ENCODE measurements at regions not wholly inside any gene's neighbourhood (a gene's known extent, or its start where the extent isn't known, plus 50 kb on each side); places are given as distances from the start of the nearest gene placed in this dataset.
"Not testable (repeated sequence)": the region's sequence is repeated elsewhere in the genome, so short reads cannot be mapped to it uniquely, and the experiment has no call there.

DNA sequence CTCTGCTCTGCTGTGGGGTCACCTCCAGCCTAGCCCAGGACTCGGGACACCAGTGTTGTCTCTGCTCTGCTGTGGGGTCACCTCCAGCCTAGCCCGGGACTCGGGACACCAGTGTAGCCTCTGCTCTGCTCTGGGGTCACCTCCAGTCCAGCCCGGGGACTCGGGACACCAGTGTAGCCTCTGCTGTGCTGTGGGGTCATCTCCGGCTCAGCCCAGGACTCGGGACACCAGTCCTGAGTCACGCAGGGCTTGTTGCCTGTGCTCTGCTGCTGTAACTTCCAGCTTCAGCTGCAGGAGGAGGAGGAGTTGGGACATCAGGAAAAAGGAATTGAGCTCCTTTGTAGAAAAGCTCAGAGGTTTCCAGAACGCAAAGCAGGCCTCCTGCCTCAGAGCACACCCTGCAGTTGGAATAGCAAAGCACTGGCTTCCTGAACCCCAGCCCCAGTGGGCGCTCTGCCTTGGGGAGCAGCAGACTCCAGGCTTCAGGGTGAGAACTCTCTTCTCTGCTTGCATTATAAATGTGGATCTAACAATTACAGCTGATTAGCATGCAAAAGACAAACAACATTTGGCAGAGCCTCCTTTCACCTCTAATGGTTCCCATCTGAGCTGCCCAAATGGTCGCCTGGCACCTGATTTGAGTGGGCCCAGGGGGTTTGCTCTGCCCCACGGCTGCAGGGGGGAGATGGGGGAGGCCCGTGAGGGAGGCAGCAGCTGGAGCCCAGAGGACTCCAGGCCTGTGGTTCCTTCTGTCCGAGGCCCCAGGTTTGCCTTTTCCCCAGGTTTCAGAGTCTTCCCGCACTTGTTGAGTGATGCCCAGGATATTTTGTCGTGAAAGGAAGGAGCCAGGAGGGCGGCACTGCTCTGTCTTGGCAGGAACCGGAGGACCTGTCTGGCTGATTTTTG, 323.7 kb downstream of the ADGRD1 start:
- TF ChIP-seq, protein P1, sequence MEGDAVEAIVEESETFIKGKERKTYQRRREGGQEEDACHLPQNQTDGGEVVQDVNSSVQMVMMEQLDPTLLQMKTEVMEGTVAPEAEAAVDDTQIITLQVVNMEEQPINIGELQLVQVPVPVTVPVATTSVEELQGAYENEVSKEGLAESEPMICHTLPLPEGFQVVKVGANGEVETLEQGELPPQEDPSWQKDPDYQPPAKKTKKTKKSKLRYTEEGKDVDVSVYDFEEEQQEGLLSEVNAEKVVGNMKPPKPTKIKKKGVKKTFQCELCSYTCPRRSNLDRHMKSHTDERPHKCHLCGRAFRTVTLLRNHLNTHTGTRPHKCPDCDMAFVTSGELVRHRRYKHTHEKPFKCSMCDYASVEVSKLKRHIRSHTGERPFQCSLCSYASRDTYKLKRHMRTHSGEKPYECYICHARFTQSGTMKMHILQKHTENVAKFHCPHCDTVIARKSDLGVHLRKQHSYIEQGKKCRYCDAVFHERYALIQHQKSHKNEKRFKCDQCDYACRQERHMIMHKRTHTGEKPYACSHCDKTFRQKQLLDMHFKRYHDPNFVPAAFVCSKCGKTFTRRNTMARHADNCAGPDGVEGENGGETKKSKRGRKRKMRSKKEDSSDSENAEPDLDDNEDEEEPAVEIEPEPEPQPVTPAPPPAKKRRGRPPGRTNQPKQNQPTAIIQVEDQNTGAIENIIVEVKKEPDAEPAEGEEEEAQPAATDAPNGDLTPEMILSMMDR (IDR thresholded peaks at IDR 0.05; ENCODE audit: poor library complexity, severe bottlenecking), result not testable (repeated sequence)
- TF ChIP-seq RAD21 (conservative IDR thresholded peaks at IDR 0.05); EZH2 (IDR thresholded peaks at IDR 0.05; ENCODE audit: borderline replicate concordance, insufficient read depth, low read length, poor library complexity, severe bottlenecking); POLR2AphosphoS5 (IDR thresholded peaks at IDR 0.05); EP300 (conservative IDR thresholded peaks at IDR 0.05; ENCODE audit: poor library complexity, severe bottlenecking); SMC3 (conservative IDR thresholded peaks at IDR 0.05; ENCODE audit: poor library complexity); REST (IDR thresholded peaks at IDR 0.05; ENCODE audit: borderline replicate concordance): not testable (repeated sequence)

Measured in neural cell (in vitro differentiated cells).